GM12878 (cell line): ENCODE measurements at regions not wholly inside any gene's neighbourhood (a gene's known extent, or its start where the extent isn't known, plus 50 kb on each side); places are given as distances from the start of the nearest gene placed in this dataset.

Experiments used
- BCL11A ChIP-seq: IDR thresholded peaks from 2 replicates; pipeline ENCODE4 v1.6.1; 2011; ENCODE audit warnings: low read depth, low read length
- CEBPB ChIP-seq, 2 experiments: fragments of 150-350 bp in 1 of 2; IDR thresholded peaks; 2 replicates each; pipeline ENCODE4 v1.6.1; 2012 to 2014; ENCODE audit warnings: low read depth in 2 of 2, low read length in 2 of 2, borderline replicate concordance in 1 of 2, inconsistent platforms in 1 of 2
- E2F8 ChIP-seq: fragments of 450-650 bp; IDR thresholded peaks from 2 replicates; pipeline ENCODE4 v1.6.1; 2018; ENCODE audit warnings: mild to moderate bottlenecking, low read depth, moderate library complexity; ENCODE audit not compliant: partially characterized antibody
- KDM1A ChIP-seq: fragments of 200-600 bp; sonication (generic); IDR thresholded peaks from 2 replicates; pipeline ENCODE4 v1.6.1; 2016; ENCODE audit warnings: borderline replicate concordance
- SMARCA5 ChIP-seq: fragments of 450-650 bp; IDR thresholded peaks from 2 replicates; pipeline ENCODE4 v1.6.1; 2017; ENCODE audit warnings: mild to moderate bottlenecking
- SPI1 ChIP-seq: IDR thresholded peaks from 2 replicates; pipeline ENCODE4 v1.6.1; 2011; ENCODE audit warnings: low read depth, mild to moderate bottlenecking, low read length, moderate library complexity, borderline replicate concordance; ENCODE audit not compliant: insufficient read depth
- SUZ12 ChIP-seq: fragments of 200-600 bp; sonication (generic); IDR thresholded peaks from one replicate; pipeline ENCODE4 v1.6.1; 2018; ENCODE audit warnings: antibody characterized with exemption, mild to moderate bottlenecking; ENCODE audit not compliant: unreplicated experiment
- YY1 ChIP-seq: IDR thresholded peaks from 2 replicates; pipeline ENCODE4 v1.6.1; 2011; ENCODE audit warnings: low read depth, mild to moderate bottlenecking, low read length
- TF ChIP-seq, protein P1 (sequence below), 3 experiments: IDR thresholded peaks in 2 of 3; conservative IDR thresholded peaks in 1 of 3; 2 replicates each; pipeline ENCODE4 v1.5.1; 2011; ENCODE audit warnings: low read depth in 3 of 3, low read length in 3 of 3, mild to moderate bottlenecking in 3 of 3, control low read depth in 2 of 3, moderate library complexity in 2 of 3, inconsistent platforms in 1 of 3, mixed read lengths in 1 of 3; ENCODE audit not compliant: control insufficient read depth in 2 of 3, insufficient read depth in 1 of 3; ENCODE audit errors: extremely low read depth in 1 of 3
- TF ChIP-seq, protein P2 (sequence below): fragments of 450-650 bp; IDR thresholded peaks from 2 replicates; pipeline ENCODE4 v1.6.1; 2016; ENCODE audit warnings: mild to moderate bottlenecking, moderate library complexity, borderline replicate concordance

DNA sequence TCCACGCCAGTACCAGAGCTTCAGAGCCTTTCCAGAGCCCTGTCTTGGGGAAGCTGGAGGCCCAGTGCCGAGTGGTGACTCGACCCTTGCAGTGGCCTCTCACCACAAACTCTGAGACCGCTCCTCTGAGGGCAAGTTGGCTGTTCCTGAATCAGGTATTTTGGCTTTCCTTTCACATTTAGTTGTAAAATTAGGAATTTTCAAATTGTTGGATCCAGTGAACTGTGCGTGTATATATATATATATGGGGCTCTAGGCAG is 128.7 kb upstream of the UNC5B start:
- TF ChIP-seq SUZ12, result no peak
- no peak for TF ChIP-seq SPI1
- TF ChIP-seq, protein P1, sequence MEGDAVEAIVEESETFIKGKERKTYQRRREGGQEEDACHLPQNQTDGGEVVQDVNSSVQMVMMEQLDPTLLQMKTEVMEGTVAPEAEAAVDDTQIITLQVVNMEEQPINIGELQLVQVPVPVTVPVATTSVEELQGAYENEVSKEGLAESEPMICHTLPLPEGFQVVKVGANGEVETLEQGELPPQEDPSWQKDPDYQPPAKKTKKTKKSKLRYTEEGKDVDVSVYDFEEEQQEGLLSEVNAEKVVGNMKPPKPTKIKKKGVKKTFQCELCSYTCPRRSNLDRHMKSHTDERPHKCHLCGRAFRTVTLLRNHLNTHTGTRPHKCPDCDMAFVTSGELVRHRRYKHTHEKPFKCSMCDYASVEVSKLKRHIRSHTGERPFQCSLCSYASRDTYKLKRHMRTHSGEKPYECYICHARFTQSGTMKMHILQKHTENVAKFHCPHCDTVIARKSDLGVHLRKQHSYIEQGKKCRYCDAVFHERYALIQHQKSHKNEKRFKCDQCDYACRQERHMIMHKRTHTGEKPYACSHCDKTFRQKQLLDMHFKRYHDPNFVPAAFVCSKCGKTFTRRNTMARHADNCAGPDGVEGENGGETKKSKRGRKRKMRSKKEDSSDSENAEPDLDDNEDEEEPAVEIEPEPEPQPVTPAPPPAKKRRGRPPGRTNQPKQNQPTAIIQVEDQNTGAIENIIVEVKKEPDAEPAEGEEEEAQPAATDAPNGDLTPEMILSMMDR (IDR thresholded peaks at IDR 0.05 in 2 of 3, conservative IDR thresholded peaks at IDR 0.05 in 1 of 3; ENCODE audit: control insufficient read depth in 2 of 3, extremely low read depth in 1 of 3, insufficient read depth in 1 of 3, low read depth in 3 of 3, low read length in 3 of 3), result no peak
- no peak for TF ChIP-seq CEBPB (IDR thresholded peaks at IDR 0.05; ENCODE audit: borderline replicate concordance in 1 of 2, low read depth in 2 of 2, low read length in 2 of 2)
- no peak for TF ChIP-seq E2F8
- no peak for TF ChIP-seq SMARCA5
- TF ChIP-seq YY1, result no peak
- TF ChIP-seq, protein P2, sequence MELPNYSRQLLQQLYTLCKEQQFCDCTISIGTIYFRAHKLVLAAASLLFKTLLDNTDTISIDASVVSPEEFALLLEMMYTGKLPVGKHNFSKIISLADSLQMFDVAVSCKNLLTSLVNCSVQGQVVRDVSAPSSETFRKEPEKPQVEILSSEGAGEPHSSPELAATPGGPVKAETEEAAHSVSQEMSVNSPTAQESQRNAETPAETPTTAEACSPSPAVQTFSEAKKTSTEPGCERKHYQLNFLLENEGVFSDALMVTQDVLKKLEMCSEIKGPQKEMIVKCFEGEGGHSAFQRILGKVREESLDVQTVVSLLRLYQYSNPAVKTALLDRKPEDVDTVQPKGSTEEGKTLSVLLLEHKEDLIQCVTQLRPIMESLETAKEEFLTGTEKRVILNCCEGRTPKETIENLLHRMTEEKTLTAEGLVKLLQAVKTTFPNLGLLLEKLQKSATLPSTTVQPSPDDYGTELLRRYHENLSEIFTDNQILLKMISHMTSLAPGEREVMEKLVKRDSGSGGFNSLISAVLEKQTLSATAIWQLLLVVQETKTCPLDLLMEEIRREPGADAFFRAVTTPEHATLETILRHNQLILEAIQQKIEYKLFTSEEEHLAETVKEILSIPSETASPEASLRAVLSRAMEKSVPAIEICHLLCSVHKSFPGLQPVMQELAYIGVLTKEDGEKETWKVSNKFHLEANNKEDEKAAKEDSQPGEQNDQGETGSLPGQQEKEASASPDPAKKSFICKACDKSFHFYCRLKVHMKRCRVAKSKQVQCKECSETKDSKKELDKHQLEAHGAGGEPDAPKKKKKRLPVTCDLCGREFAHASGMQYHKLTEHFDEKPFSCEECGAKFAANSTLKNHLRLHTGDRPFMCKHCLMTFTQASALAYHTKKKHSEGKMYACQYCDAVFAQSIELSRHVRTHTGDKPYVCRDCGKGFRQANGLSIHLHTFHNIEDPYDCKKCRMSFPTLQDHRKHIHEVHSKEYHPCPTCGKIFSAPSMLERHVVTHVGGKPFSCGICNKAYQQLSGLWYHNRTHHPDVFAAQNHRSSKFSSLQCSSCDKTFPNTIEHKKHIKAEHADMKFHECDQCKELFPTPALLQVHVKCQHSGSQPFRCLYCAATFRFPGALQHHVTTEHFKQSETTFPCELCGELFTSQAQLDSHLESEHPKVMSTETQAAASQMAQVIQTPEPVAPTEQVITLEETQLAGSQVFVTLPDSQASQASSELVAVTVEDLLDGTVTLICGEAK, result no peak
- no peak for TF ChIP-seq BCL11A
- no peak for TF ChIP-seq KDM1A
